Gastrocnemius medialis (tissue), 4 donors: ENCODE measurements at regions not wholly inside any gene's neighbourhood (a gene's known extent, or its start where the extent isn't known, plus 50 kb on each side); places are given as distances from the start of the nearest gene placed in this dataset.
"Not testable (repeated sequence)": the region's sequence is repeated elsewhere in the genome, so short reads cannot be mapped to it uniquely, and the experiment has no call there.

Source experiments
- ATAC-seq, 2 donors: fragments of 150-250 bp; one replicate each; pipeline ENCODE4 v1.9.1; 2016
- DNase-seq, 2 donors: peaks; one replicate each; pipeline ENCODE4 v3.0.0-alpha.2; 2019
- H3K27ac ChIP-seq, 4 donors: fragments of 200-600 bp; sonication (generic); 1 replicate in 1 of 4; 2 replicates in 3 of 4; pipeline ENCODE4 v1.5.1; 2016 to 2018; ENCODE audit warnings: mild to moderate bottlenecking in 2 of 4, moderate library complexity in 1 of 4
- H3K27me3 ChIP-seq, 3 donors: fragments of 200-600 bp; sonication (generic) in 2 of 3; 1 replicate in 1 of 3; 2 replicates in 2 of 3; pipeline versions ENCODE4 v1.5.1 to v1.6.0; 2016 to 2019; ENCODE audit warnings: mild to moderate bottlenecking in 1 of 3, moderate library complexity in 1 of 3
- H3K36me3 ChIP-seq, 2 donors: fragments of 200-600 bp; sonication (generic) in 1 of 2; one replicate each; pipeline ENCODE4 v1.5.1; 2017 to 2018
- H3K4me1 ChIP-seq, 2 donors: fragments of 200-600 bp; sonication (generic) in 1 of 2; one replicate each; pipeline ENCODE4 v1.5.1; 2016 to 2017; ENCODE audit warnings: mild to moderate bottlenecking in 2 of 2
- H3K4me3 ChIP-seq, 4 donors: fragments of 200-600 bp; sonication (generic) in 3 of 4; 1 replicate in 1 of 4; 2 replicates in 3 of 4; pipeline ENCODE4 v1.5.1; 2016 to 2019; ENCODE audit warnings: mild to moderate bottlenecking in 2 of 4
- H3K9me3 ChIP-seq, 3 donors: fragments of 200-600 bp; sonication (generic) in 2 of 3; 1 replicate in 1 of 3; 2 replicates in 2 of 3; pipeline ENCODE4 v1.5.1; 2016 to 2019
- CTCF ChIP-seq, 5 experiments: fragments of 450-650 bp in 3 of 5; fragments of 200-600 bp in 2 of 5; sonication (generic) in 2 of 5; IDR thresholded peaks in 4 of 5; conservative IDR thresholded peaks in 1 of 5; 1 replicate in 4 of 5; 2 replicates in 1 of 5; pipeline ENCODE4 v1.5.1; 2016 to 2019; ENCODE audit warnings: antibody characterized with exemption in 5 of 5, mild to moderate bottlenecking in 3 of 5, moderate library complexity in 3 of 5
- POLR2A ChIP-seq, 2 donors: fragments of 450-650 bp; IDR thresholded peaks; one replicate each; pipeline ENCODE4 v1.6.1; 2017; ENCODE audit warnings: antibody characterized with exemption in 2 of 2, mild to moderate bottlenecking in 2 of 2, moderate library complexity in 2 of 2
- in situ Hi-C, 4 donors: fragments of 200-750 bp; cut with MboI; loops; one replicate each; pipeline versions ENCODE4 v1.15.0 to v1.8.0; 2017; ENCODE audit warnings: low sequenced_read_pairs in 4 of 4
- intact Hi-C: fragments of 100-400 bp; cut with DNase I; formaldehyde crosslinking; loops from one replicate; pipeline ENCODE4 v1.15.1; 2023; ENCODE audit warnings: low total_unique reads

- intact Hi-C loops (no loop called here), in situ Hi-C loops (no loop called here)
- Histone ChIP-seq H3K27me3 (no peaks in the 10 kb centered on the region), H3K27ac (no peak overlapping the region), H3K4me3 (no peak overlapping the region), H3K36me3 (no peaks in the 10 kb centered on the region), H3K9me3 (no peaks in the 10 kb centered on the region), H3K4me1 (no peaks in the 10 kb centered on the region)
- ATAC-seq (no peak), DNase-seq (no peak)
- no peak for TF ChIP-seq POLR2A (IDR thresholded peaks at IDR 0.05)
- TF ChIP-seq CTCF (IDR thresholded peaks at IDR 0.05 in 4 of 5, conservative IDR thresholded peaks at IDR 0.05 in 1 of 5) = no peak
These were observed 298.3 kb upstream of the EXOC2 start for GRCh38 chr6:991192-991591.

DNA sequence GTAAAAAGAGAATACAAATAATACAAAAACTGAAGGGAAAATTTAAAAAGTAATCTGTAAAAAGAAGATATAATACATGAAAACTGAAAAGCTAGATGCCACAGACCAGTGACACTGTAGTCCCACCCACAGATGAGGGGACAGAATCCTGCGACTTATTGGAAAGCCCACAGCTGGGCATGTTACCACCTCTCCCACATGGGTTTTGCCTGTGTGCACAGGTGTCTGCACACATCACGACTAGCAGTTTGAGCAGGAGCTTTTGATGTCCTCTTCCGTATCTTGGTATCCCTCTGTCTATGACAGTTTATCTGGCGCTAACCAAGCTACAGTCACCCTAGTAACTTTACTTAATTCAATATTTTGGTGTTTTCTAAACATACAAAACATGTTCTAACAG is 291.1 kb upstream of the EXOC2 start:
- intact Hi-C loops = no loop called here
- DNase-seq = no peak
- no peaks in the 10 kb centered on the region for H3K4me1 ChIP-seq

GRCh38 chr6:978937-979685 is 286.2 kb upstream of the EXOC2 start:
- in situ Hi-C loops (no loop called here), intact Hi-C loops (no loop called here)

More for the DNA sequence above, 291.1 kb upstream of the EXOC2 start:
- in situ Hi-C loops = no loop called here
- no peak for ATAC-seq
- Histone ChIP-seq H3K4me3 (no peak overlapping the region), H3K27me3 (no peaks in the 10 kb centered on the region), H3K27ac (no peak overlapping the region), H3K36me3 (no peaks in the 10 kb centered on the region), H3K9me3 (no peaks in the 10 kb centered on the region)
- no peak for TF ChIP-seq CTCF (IDR thresholded peaks at IDR 0.05 in 4 of 5, conservative IDR thresholded peaks at IDR 0.05 in 1 of 5)

GRCh38 chr6:977226-977625 is 284.3 kb upstream of the EXOC2 start:
- intact Hi-C loops, in situ Hi-C loops: not testable (repeated sequence)

More at GRCh38 chr6:978937-979685, 286.2 kb upstream of the EXOC2 start:
- Histone ChIP-seq H3K27ac (no peak overlapping the region), H3K36me3 (no peaks in the 10 kb centered on the region), H3K4me3 (no peak overlapping the region), H3K4me1 (no peaks in the 10 kb centered on the region), H3K9me3 (no peaks in the 10 kb centered on the region), H3K27me3 (peaks cover 0 to 3% (median 0%) of the 10 kb centered on the region in 3 donors)
- TF ChIP-seq POLR2A (IDR thresholded peaks at IDR 0.05) = no peak
- no peak for TF ChIP-seq CTCF (IDR thresholded peaks at IDR 0.05 in 4 of 5, conservative IDR thresholded peaks at IDR 0.05 in 1 of 5)
- DNase-seq (no peak), ATAC-seq (no peak)

DNA sequence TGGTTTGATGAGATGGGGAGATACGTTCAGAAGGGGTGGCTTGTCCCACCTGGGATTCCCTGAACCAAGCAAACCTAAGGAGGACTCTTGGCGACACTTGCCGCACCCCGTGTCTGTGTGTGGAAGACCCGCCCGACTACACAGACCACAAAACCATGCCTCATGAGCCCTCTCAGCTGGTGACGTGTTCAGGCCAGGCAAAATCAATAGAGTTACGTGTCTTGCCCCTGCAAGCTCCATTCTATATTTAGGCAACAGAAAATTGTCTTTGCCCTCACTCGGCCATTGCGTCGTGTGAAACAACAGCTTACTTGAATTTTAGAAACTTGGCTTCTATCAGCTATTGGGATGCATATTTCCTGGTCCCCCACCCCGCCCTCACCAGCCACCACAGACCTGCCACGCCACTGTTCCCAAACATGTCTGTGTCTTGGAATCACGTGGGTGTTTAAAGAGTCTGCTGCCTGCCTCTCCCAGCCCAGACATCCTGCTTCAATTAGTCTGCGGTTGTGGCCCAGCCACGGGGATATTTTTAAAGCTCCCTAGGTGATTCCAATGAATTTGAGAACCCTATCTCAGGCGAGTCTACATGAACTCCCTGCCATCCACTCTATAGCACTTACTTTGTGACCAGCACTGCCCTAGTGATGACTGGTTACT is 279.2 kb upstream of the EXOC2 start:
- Histone ChIP-seq H3K27me3 (peaks cover 0 to 3% (median 0%) of the 10 kb centered on the region in 3 donors), H3K27ac (no peak overlapping the region), H3K36me3 (no peaks in the 10 kb centered on the region), H3K9me3 (no peaks in the 10 kb centered on the region), H3K4me3 (no peak overlapping the region), H3K4me1 (no peaks in the 10 kb centered on the region)
- DNase-seq (no peak), ATAC-seq (no peak)
- intact Hi-C loops (no loop called here), in situ Hi-C loops (no loop called here)
- TF ChIP-seq POLR2A (IDR thresholded peaks at IDR 0.05) (no peak), CTCF (IDR thresholded peaks at IDR 0.05 in 4 of 5, conservative IDR thresholded peaks at IDR 0.05 in 1 of 5) (no peak)

More at GRCh38 chr6:977226-977625, 284.3 kb upstream of the EXOC2 start:
- not testable (repeated sequence) for H3K36me3 ChIP-seq, H3K9me3 ChIP-seq, ATAC-seq, H3K4me3 ChIP-seq, H3K4me1 ChIP-seq, DNase-seq, H3K27me3 ChIP-seq, H3K27ac ChIP-seq
